Gastrocnemius medialis (tissue), 4 donors: ENCODE measurements at regions not wholly inside any gene's neighbourhood (a gene's known extent, or its start where the extent isn't known, plus 50 kb on each side); places are given as distances from the start of the nearest gene placed in this dataset.

Source experiments
- POLR2A ChIP-seq, 2 donors: fragments of 450-650 bp; IDR thresholded peaks; one replicate each; pipeline ENCODE4 v1.6.1; 2017; ENCODE audit warnings: antibody characterized with exemption in 2 of 2, mild to moderate bottlenecking in 2 of 2, moderate library complexity in 2 of 2
- TF ChIP-seq, protein P1 (sequence below), 5 experiments: fragments of 450-650 bp in 3 of 5; fragments of 200-600 bp in 2 of 5; sonication (generic) in 2 of 5; IDR thresholded peaks in 4 of 5; conservative IDR thresholded peaks in 1 of 5; 1 replicate in 4 of 5; 2 replicates in 1 of 5; pipeline ENCODE4 v1.5.1; 2016 to 2019; ENCODE audit warnings: antibody characterized with exemption in 5 of 5, mild to moderate bottlenecking in 3 of 5, moderate library complexity in 3 of 5

DNA sequence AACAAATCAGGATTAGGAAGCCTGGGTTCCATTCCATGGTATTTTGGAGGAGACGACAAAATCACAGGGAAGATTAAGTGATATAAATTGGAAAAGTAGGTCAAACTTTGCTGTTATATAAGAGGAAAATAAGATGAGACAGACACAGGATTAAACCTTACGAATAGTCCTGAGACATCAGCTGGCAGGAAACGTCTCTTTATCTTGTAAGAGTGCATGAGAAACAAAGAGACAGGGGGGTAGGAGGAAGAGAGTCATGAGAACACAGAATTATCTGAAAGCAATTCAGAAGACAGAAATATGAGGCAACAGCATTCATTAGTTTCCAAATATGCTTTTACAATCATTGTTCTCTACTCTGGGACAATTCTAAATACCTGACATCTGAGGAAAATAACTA, 310.6 kb upstream of the MIR17HG start:
- TF ChIP-seq POLR2A (IDR thresholded peaks at IDR 0.05), result no peak
- TF ChIP-seq, protein P1, sequence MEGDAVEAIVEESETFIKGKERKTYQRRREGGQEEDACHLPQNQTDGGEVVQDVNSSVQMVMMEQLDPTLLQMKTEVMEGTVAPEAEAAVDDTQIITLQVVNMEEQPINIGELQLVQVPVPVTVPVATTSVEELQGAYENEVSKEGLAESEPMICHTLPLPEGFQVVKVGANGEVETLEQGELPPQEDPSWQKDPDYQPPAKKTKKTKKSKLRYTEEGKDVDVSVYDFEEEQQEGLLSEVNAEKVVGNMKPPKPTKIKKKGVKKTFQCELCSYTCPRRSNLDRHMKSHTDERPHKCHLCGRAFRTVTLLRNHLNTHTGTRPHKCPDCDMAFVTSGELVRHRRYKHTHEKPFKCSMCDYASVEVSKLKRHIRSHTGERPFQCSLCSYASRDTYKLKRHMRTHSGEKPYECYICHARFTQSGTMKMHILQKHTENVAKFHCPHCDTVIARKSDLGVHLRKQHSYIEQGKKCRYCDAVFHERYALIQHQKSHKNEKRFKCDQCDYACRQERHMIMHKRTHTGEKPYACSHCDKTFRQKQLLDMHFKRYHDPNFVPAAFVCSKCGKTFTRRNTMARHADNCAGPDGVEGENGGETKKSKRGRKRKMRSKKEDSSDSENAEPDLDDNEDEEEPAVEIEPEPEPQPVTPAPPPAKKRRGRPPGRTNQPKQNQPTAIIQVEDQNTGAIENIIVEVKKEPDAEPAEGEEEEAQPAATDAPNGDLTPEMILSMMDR (IDR thresholded peaks at IDR 0.05 in 4 of 5, conservative IDR thresholded peaks at IDR 0.05 in 1 of 5), result no peak
